HCT116 (cell line): ENCODE measurements at regions not wholly inside any gene's neighbourhood (a gene's known extent, or its start where the extent isn't known, plus 50 kb on each side); places are given as distances from the start of the nearest gene placed in this dataset.
"Not testable (repeated sequence)": the region's sequence is repeated elsewhere in the genome, so short reads cannot be mapped to it uniquely, and the experiment has no call there.

Experiments
- ATAC-seq: fragments of 200-7000 bp; cut with Tn5 transposase; 2 replicates; pipeline ENCODE4 v1.9.1; 2020; ENCODE audit warnings: mild to moderate bottlenecking, moderate library complexity
- BruUV-seq: library from RNA; stranded (reverse); fragments of 400-500 nt; replicated peaks from 2 replicates; lab custom pipeline; 2021; lab: Mats Ljungman, UMichigan
- CTCF ChIA-PET: fragments of 300-600 bp; sonication (Branson Sonifier 250); formaldehyde crosslinking; loops from one replicate; lab custom pipeline; 2021; ENCODE audit warnings: antibody characterized with exemption; lab: Charles Lee
- POLR2A ChIA-PET: fragments of 300-600, 350-600 bp; sonication (Branson Sonifier 250); formaldehyde crosslinking; loops from one replicate; lab custom pipeline; 2021; ENCODE audit warnings: antibody characterized with exemption; lab: Charles Lee
- RAD21 ChIA-PET, 2 experiments: fragments of 300-600 bp; sonication (Branson Sonifier 250); formaldehyde crosslinking; loops; one replicate each; lab custom pipeline; 2023; ENCODE audit warnings: low total read pairs in 2 of 2; ENCODE audit not compliant: uncharacterized antibody in 2 of 2, unreplicated experiment in 2 of 2, low non-redundant PET in 1 of 2; lab: Charles Lee
- DNase-seq: peaks from one replicate; pipeline ENCODE4 v3.0.0-alpha.2; 2010; ENCODE audit warnings: low read depth, low spot score
- H2AFZ ChIP-seq: fragments of 200-600 bp; shearing (Covaris generic), sonication (generic); 2 replicates; pipeline ENCODE4 v1.6.1; 2017; ENCODE audit warnings: low read depth, mixed run types, mixed read lengths, antibody characterized with exemption, low read length; ENCODE audit not compliant: poor library complexity, severe bottlenecking
- H3K27ac ChIP-seq: 2 replicates; pipeline ENCODE4 v1.5.1; 2012; ENCODE audit warnings: low read depth, low read length
- H3K27me3 ChIP-seq: fragments of 200-600 bp; sonication (generic); 2 replicates; pipeline ENCODE4 v1.6.1; 2016; ENCODE audit warnings: mixed run types, low read length, mixed read lengths; ENCODE audit not compliant: insufficient read depth
- H3K36me3 ChIP-seq, 2 experiments: fragments of 200-500 bp in 1 of 2; fragments of 200-600 bp in 1 of 2; sonication (Bioruptor generic) in 1 of 2; sonication (generic) in 1 of 2; 2 replicates each; pipeline versions ENCODE4 v1.5.1 to v1.6.1; 2014 to 2016; ENCODE audit warnings: low read length in 2 of 2, inconsistent platforms in 1 of 2, mixed read lengths in 1 of 2, mixed run types in 1 of 2; ENCODE audit not compliant: insufficient read depth in 2 of 2, control insufficient read depth in 1 of 2
- H3K4me1 ChIP-seq, 2 experiments: fragments of 200-600 bp in 1 of 2; sonication (generic) in 1 of 2; 2 replicates each; pipeline versions ENCODE4 v1.5.1 to v1.6.1; 2012 to 2017; ENCODE audit warnings: low read length in 2 of 2, inconsistent platforms in 1 of 2, mild to moderate bottlenecking in 1 of 2, mixed read lengths in 1 of 2, mixed run types in 1 of 2, moderate library complexity in 1 of 2; ENCODE audit not compliant: insufficient read depth in 2 of 2, control insufficient read depth in 1 of 2
- H3K4me2 ChIP-seq: fragments of 200-600 bp; sonication (generic); 2 replicates; pipeline ENCODE4 v1.6.1; 2017; ENCODE audit warnings: mixed run types, low read length, mixed read lengths
- H3K4me3 ChIP-seq, 2 experiments: fragments of 200-600 bp in 1 of 2; sonication (generic) in 1 of 2; replicated peaks in 1 of 2; 2 replicates each; pipeline ENCODE4 v1.5.1; 2011 to 2016; ENCODE audit warnings: low read length in 2 of 2, control low read depth in 1 of 2, low read depth in 1 of 2, mild to moderate bottlenecking in 1 of 2, mixed read lengths in 1 of 2, mixed run types in 1 of 2
- H3K79me2 ChIP-seq: fragments of 200-600 bp; sonication (generic); 2 replicates; pipeline ENCODE4 v1.6.1; 2017; ENCODE audit warnings: mild to moderate bottlenecking, mixed run types, low read length, moderate library complexity, mixed read lengths; ENCODE audit not compliant: insufficient read depth
- H3K9ac ChIP-seq: fragments of 200-600 bp; sonication (generic); 2 replicates; pipeline ENCODE4 v1.6.1; 2016; ENCODE audit warnings: low read length, mixed read lengths
- H3K9me2 ChIP-seq: fragments of 200-600 bp; sonication (generic), shearing (Covaris generic); 2 replicates; pipeline ENCODE4 v1.6.1; 2017; ENCODE audit warnings: mixed run types, mild to moderate bottlenecking, moderate library complexity; ENCODE audit not compliant: insufficient read depth
- H3K9me3 ChIP-seq, 2 experiments: fragments of 200-500 bp in 1 of 2; fragments of 200-600 bp in 1 of 2; sonication (Bioruptor generic) in 1 of 2; sonication (generic) in 1 of 2; 2 replicates each; pipeline ENCODE4 v1.6.1; 2014 to 2017; ENCODE audit warnings: low read length in 2 of 2, mixed read lengths in 2 of 2, inconsistent platforms in 1 of 2, low read depth in 1 of 2, mild to moderate bottlenecking in 1 of 2, mixed run types in 1 of 2, moderate library complexity in 1 of 2; ENCODE audit not compliant: control insufficient read depth in 1 of 2, insufficient read depth in 1 of 2
- H4K20me1 ChIP-seq: fragments of 200-600 bp; sonication (generic), shearing (Covaris generic); 2 replicates; pipeline ENCODE4 v1.6.1; 2017; ENCODE audit warnings: mixed run types, mild to moderate bottlenecking, moderate library complexity; ENCODE audit not compliant: insufficient read depth
- CBX3 ChIP-seq: IDR thresholded peaks from 2 replicates; pipeline ENCODE4 v1.6.1; 2012; ENCODE audit warnings: low read depth
- FOSL1 ChIP-seq: IDR thresholded peaks from 2 replicates; pipeline ENCODE4 v1.6.1; 2012; ENCODE audit warnings: low read depth
- POLR2AphosphoS5 ChIP-seq: IDR thresholded peaks from 2 replicates; pipeline ENCODE4 v1.6.1; 2011; ENCODE audit warnings: mild to moderate bottlenecking, low read depth, low read length, moderate library complexity
- RAD21 ChIP-seq: IDR thresholded peaks from 2 replicates; pipeline ENCODE4 v1.6.1; 2012; ENCODE audit warnings: low read depth, mild to moderate bottlenecking
- REST ChIP-seq: IDR thresholded peaks from 2 replicates; pipeline ENCODE4 v1.6.1; 2012; ENCODE audit warnings: low read depth
- TCF7L2 ChIP-seq: IDR thresholded peaks from 2 replicates; pipeline ENCODE4 v1.7.0; 2011; ENCODE audit warnings: borderline replicate concordance, inconsistent platforms; ENCODE audit not compliant: insufficient read depth, insufficient read length; ENCODE audit errors: extremely low read depth
- YY1 ChIP-seq: IDR thresholded peaks from 2 replicates; pipeline ENCODE4 v1.6.1; 2011; ENCODE audit warnings: low read length, low read depth, moderate library complexity, mild to moderate bottlenecking; ENCODE audit not compliant: insufficient replicate concordance; ENCODE audit errors: extremely low read depth
- ZFX ChIP-seq: fragments of 450-650 bp; IDR thresholded peaks from 2 replicates; pipeline ENCODE4 v1.6.1; 2017
- intact Hi-C: fragments of 100-400 bp; cut with micrococcal nuclease; formaldehyde crosslinking; loops from 2 replicates; pipeline ENCODE4 v1.10.0; 2022

- Histone ChIP-seq H3K4me1 (no peaks in the 10 kb centered on the region), H3K27me3 (no peaks in the 10 kb centered on the region), H4K20me1 (no peaks in the 10 kb centered on the region), H3K9me2 (no peaks in the 10 kb centered on the region), H3K4me2 (no peak overlapping the region), H3K36me3 (no peaks in the 10 kb centered on the region), H3K9ac (no peak overlapping the region), H3K9me3 (no peaks in the 10 kb centered on the region), H3K4me3 (no peak overlapping the region), H3K79me2 (no peaks in the 10 kb centered on the region), H3K27ac (no peak overlapping the region), H2AFZ (no peak overlapping the region)
- ChIA-PET CTCF (interaction anchor here (1.1 kb wide), 1 partner anchor 24 kb away, joined by 4 read pairs; no protein-coding TSS in a partner anchor), POLR2A (no interaction called here), RAD21 (no interaction called here)
- intact Hi-C loops, result no loop called here
- TF ChIP-seq CBX3, result no peak
- no peak for TF ChIP-seq REST
- TF ChIP-seq RAD21, result no peak
- TF ChIP-seq YY1, result no peak
- no peak for TF ChIP-seq TCF7L2
- no peak for TF ChIP-seq POLR2AphosphoS5
- TF ChIP-seq ZFX, result no peak
- TF ChIP-seq FOSL1, result no peak
- BruUV-seq, result no TSS peak
- ATAC-seq (no peak), DNase-seq (no peak)
Observed at GRCh38 chr11:96486890-96487611, 97.2 kb downstream of the JRKL start.

GRCh38 chr11:96488911-96489310 is 99.1 kb downstream of the JRKL start:
- CTCF ChIA-PET, H3K27ac ChIP-seq, RAD21 ChIA-PET: not testable (repeated sequence)

More at GRCh38 chr11:96488911-96489310, 99.1 kb downstream of the JRKL start:
- H3K9me3 ChIP-seq, ATAC-seq, POLR2A ChIA-PET, H3K36me3 ChIP-seq, DNase-seq, H3K27me3 ChIP-seq, H3K4me2 ChIP-seq, BruUV-seq, H4K20me1 ChIP-seq, H3K4me3 ChIP-seq, H3K9me2 ChIP-seq, H3K79me2 ChIP-seq, intact Hi-C loops, H3K4me1 ChIP-seq, H3K9ac ChIP-seq, H2AFZ ChIP-seq: not testable (repeated sequence)
